Lower leg skin (tissue), 3 donors: ENCODE measurements at regions not wholly inside any gene's neighbourhood (a gene's known extent, or its start where the extent isn't known, plus 50 kb on each side); places are given as distances from the start of the nearest gene placed in this dataset.

ENCODE experiments used
- POLR2A ChIP-seq, 2 donors: fragments of 450-650 bp; IDR thresholded peaks; one replicate each; pipeline ENCODE4 v1.6.1; 2016 to 2017; ENCODE audit warnings: antibody characterized with exemption in 2 of 2, mild to moderate bottlenecking in 1 of 2, moderate library complexity in 1 of 2
- TF ChIP-seq, protein P1 (sequence below), 3 donors: fragments of 450-650 bp; IDR thresholded peaks; one replicate each; pipeline ENCODE4 v1.5.1; 2016; ENCODE audit warnings: antibody characterized with exemption in 3 of 3, mild to moderate bottlenecking in 3 of 3, moderate library complexity in 2 of 3

DNA sequence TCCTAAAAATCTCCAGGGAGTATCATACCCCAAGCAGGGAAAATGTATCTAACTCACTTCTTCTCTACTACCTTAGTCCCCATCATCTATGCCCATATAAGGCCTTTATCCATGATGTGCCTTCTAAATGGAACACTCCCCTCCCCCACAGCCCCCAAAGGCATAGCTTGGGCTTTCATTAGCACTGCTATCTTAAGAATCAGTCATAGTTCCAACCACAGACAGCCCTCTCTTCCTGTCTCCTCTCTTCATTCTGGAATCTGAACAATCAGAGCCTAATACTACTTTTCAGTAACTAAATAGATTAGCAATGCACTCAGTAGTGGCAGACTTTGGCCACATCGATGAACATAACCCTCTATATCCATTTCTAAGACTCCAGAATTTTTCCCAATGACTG lies 313.2 kb upstream of the DKK2 start:
- TF ChIP-seq, protein P1, sequence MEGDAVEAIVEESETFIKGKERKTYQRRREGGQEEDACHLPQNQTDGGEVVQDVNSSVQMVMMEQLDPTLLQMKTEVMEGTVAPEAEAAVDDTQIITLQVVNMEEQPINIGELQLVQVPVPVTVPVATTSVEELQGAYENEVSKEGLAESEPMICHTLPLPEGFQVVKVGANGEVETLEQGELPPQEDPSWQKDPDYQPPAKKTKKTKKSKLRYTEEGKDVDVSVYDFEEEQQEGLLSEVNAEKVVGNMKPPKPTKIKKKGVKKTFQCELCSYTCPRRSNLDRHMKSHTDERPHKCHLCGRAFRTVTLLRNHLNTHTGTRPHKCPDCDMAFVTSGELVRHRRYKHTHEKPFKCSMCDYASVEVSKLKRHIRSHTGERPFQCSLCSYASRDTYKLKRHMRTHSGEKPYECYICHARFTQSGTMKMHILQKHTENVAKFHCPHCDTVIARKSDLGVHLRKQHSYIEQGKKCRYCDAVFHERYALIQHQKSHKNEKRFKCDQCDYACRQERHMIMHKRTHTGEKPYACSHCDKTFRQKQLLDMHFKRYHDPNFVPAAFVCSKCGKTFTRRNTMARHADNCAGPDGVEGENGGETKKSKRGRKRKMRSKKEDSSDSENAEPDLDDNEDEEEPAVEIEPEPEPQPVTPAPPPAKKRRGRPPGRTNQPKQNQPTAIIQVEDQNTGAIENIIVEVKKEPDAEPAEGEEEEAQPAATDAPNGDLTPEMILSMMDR (IDR thresholded peaks at IDR 0.05), result no peak
- no peak for TF ChIP-seq POLR2A (IDR thresholded peaks at IDR 0.05)
